ENCODE measurements at regions not wholly inside any gene's neighbourhood (a gene's known extent, or its start where the extent isn't known, plus 50 kb on each side); places are given as distances from the start of the nearest gene placed in this dataset.
"Not testable (repeated sequence)": the region's sequence is repeated elsewhere in the genome, so short reads cannot be mapped to it uniquely, and the experiment has no call there.

DNA sequence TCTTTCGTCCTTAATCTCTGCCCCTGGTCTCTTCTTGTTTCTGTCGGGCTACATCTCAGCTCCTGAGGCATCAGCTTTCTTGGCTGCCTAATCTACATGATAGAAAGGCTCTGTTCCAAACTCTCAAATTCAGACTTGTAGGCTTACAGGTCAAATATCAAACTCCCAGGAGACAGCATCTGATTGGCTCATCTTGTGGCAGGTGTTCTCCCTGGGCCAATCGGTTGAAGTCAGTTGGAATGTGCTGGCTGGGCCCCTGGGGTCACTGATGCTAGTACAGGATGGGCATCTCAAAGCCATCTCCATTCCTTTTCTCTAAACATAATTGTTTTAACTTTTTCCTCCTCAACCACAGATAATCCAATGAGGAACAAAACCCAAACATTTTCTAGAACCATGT lies 198.7 kb downstream of the CNTN3 start:
- no peak for DNase-seq (ENCODE audit: low spot score)

GRCh38 chr3:74413547-74414241 lies 200.8 kb downstream of the CNTN3 start:
- no peak for DNase-seq (ENCODE audit: low spot score)

DNA sequence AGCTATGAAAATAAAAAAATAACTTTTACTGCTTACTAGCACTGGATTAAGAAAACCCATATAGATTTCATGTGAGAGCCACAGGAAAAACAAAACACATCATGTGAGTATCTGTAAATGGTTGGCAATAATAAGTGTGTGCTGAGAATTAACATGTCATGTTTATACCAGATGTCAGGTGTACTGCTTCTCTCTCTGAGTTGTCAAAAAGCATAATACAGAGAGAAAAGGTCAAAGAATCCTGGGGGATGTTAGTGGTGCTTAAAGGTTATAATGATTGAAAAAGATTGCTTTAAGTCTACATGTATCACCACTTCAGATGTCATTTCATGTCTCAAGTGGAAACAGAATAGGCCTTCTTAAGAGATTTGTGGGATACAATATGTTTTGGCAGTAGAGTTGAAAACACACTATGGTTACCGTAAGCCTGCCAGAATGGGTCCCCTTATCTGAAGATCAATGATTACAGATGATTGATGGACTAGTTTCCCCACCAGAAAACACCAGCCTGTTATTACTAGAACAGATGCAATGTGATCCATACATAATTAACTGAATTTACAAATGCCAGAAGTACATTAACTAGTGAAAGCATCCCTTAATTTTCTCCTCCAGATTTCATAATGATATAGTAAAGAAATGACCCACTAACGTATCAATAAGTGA lies 204.1 kb downstream of the CNTN3 start:
- DNase-seq (ENCODE audit: low spot score) = no peak

GRCh38 chr3:74409066-74409465 lies 205.4 kb downstream of the CNTN3 start:
- no peak for DNase-seq (ENCODE audit: low spot score)

DNA sequence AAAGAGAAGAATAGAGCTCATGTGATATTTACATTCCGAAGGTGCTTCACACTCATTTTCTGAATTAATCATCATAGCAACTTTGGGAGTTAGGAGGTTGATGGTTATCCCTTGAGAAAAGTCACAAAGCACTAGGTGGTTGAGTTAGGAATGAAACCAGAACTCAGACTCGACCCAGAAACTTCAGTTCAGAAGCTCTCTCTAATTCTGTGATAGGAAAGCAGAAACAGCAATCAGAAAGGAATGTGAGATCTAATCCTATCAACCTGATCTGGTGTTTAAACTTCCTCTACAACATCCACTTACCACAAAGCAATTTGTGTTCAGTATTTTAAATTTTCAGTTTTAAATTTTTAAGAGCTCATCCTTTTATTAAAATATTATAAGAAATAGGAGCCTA lies 211.2 kb downstream of the CNTN3 start:
- no peak for DNase-seq (ENCODE audit: low spot score)

- DNase-seq (ENCODE audit: low spot score) = no peak
Measured at GRCh38 chr3:74402821-74403220, 211.6 kb downstream of the CNTN3 start.

GRCh38 chr3:74393426-74393825 lies 221.0 kb downstream of the CNTN3 start:
- DNase-seq (ENCODE audit: low spot score) = no peak

DNA sequence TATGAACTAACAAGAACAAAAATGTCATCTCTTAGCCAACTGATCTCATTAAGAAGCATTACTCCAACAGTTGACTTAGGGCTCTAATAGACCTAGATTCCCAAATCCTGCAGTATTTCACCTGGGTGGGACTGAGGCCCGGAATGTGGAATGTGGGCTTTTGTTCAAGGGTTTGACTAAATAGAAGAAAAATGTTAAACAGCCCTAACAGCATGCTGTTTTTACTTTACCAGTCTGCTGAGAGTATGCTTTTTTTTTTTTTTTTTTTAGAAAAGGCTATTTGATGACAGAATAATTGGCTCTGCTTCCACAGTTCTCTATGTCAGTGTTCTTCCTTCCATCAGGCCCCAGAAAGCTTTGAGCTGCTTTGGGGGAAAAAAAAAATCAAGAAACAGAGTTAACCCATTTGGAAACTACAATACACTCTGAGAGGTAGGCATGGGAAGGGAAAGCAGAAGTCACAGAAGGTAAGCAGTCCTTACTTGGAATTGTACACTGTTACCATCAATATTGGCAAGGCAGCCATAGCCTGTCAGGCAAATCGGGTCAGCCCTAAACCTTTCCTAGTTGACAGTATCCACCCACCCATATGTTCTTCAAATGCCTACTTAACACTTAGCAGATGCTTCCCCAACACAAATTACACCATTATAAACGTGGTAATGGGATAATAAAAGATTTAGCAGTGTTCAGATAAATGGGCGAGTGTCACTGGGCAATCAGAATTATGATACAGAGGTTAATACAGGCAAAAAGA lies 224.2 kb downstream of the CNTN3 start:
- no peak for DNase-seq (ENCODE audit: low spot score)

DNA sequence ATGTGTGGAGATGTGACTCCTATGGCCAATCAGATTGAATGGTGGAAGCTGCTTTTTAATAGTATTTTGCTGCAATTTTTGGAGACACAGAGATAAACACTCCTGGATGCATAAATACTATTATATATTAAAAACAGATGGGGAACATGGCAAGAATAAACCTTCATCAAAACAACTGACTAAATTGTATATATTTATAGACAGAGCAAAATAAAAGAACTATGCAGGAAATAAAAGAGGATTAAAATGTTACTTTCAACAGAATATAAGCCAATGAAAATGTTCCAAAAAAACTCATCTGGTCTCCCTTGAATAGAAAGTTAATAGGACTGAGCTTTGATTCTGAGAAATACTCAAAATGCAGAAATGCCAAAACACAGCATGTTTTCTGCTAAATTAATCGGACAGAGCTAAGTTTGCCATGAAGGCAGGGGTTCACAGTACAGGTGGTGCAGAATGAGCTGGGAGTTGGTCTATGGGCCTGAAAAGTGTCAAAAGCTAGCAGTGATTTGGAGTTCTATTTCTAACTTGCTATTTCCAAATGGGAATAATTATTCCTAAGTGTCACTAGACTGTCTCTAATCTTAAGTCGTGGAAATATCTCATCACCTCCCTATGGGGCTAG lies 227.2 kb downstream of the CNTN3 start:
- no peak for DNase-seq (ENCODE audit: low spot score)

GRCh38 chr3:74384159-74384558 lies 230.3 kb downstream of the CNTN3 start:
- no peak for DNase-seq (ENCODE audit: low spot score)

GRCh38 chr3:74377669-74378068 lies 236.8 kb downstream of the CNTN3 start:
- no peak for DNase-seq (ENCODE audit: low spot score)

- not testable (repeated sequence) for DNase-seq (ENCODE audit: low spot score)
Measured at GRCh38 chr3:74376323-74376722, 238.1 kb downstream of the CNTN3 start.

GRCh38 chr3:74375653-74376052 lies 238.8 kb downstream of the CNTN3 start:
- DNase-seq (ENCODE audit: low spot score) = no peak

GRCh38 chr3:74372743-74373142 lies 241.7 kb downstream of the CNTN3 start:
- no peak for DNase-seq (ENCODE audit: low spot score)

GRCh38 chr3:74370342-74370741 lies 244.1 kb downstream of the CNTN3 start:
- no peak for DNase-seq (ENCODE audit: low spot score)

- no peak for DNase-seq (ENCODE audit: low spot score)
Measured at GRCh38 chr3:74366331-74366730, 248.1 kb downstream of the CNTN3 start.

GRCh38 chr3:74363346-74363745 lies 251.1 kb downstream of the CNTN3 start:
- DNase-seq (ENCODE audit: low spot score) = no peak

DNA sequence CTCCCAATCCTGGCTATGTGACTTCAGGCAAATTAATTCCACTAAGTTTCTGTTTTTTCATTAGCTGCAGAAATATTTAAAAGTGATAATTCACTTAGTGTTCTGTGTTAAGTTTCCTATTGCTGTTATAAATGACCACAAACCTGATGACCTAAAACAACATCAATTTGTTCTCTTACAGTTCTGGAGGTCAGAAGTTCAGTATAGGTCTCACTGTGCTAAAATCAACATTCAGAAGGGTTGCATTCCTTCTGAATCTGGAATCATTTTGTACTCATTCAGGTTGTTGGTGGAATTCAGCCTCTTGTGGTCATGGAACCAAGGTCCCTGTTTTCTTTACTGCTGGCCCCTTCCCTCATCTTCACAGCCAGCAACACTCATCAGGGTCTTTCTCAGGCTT lies 254.1 kb downstream of the CNTN3 start:
- no peak for DNase-seq (ENCODE audit: low spot score)

- DNase-seq (ENCODE audit: low spot score) = no peak
Measured at GRCh38 chr3:74357881-74358280, 256.6 kb downstream of the CNTN3 start.

DNA sequence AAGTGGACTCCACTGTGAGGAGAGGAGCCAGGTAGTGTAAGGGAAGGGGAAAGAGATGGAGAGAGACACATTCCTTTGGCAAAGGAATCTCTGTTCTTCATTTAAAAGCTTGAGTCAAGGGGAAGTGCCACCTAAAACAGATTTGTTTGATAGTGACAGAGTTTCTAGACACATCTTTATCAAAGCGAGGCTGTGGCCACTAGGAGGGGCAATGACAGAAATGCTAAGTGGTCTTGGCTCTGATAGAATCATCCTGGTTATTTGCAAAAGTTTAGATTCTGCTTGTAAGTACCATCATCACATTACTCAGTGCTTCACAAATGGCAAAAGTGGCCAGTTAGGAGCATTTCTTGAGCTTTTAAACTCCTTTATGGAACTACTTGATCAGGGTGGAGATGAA lies 261.4 kb downstream of the CNTN3 start:
- DNase-seq (ENCODE audit: low spot score) = no peak

- no peak for DNase-seq (ENCODE audit: low spot score)
Measured at GRCh38 chr3:74352166-74352565, 262.3 kb downstream of the CNTN3 start.

- no peak for DNase-seq (ENCODE audit: low spot score)
Measured at GRCh38 chr3:74351213-74351612, 263.2 kb downstream of the CNTN3 start.

- DNase-seq (ENCODE audit: low spot score) = no peak
Measured at GRCh38 chr3:74349015-74349414, 265.4 kb downstream of the CNTN3 start.

Measured in kidney capillary endothelial cell (primary cell).